HG02885 (cell line): ENCODE measurements at regions not wholly inside any gene's neighbourhood (a gene's known extent, or its start where the extent isn't known, plus 50 kb on each side); places are given as distances from the start of the nearest gene placed in this dataset.

ENCODE experiments used
- ATAC-seq: cut with Tn5 transposase; IDR thresholded peaks from one replicate; pipeline ENCODE4 v1.9.1; 2021; ENCODE audit warnings: mild to moderate bottlenecking; ENCODE audit not compliant: unreplicated experiment, poor library complexity

- no peak for ATAC-seq
These were observed 87.1 kb upstream of the FOXN3 start for GRCh38 chr14:89504091-89504490.

DNA sequence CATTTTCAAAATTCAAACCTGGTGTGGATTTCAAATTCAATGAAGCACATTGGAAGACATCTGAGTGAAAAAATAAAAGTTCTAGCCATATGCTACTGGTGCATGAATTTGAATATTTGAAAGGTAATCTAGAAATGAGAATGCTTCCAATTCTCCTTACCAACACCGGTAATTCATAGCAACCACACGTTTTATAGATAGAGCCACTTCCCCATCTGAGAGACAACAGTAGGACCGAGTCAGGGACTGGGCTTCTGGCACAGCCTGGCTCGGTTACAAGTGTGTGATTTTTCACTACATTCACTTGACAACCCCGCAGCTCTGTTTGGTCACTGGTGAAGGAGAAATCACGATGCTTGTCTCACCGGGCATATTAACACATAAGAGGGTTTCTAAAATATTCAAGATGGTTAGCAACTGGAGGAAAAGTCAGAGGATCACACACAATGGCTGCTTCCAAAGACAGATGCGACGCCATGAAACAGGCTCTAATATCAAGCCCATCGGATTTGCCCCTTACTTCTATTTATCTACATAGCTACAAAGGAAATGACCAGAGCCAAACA is 86.5 kb upstream of the FOXN3 start:
- peak; percentile 49 for ATAC-seq

DNA sequence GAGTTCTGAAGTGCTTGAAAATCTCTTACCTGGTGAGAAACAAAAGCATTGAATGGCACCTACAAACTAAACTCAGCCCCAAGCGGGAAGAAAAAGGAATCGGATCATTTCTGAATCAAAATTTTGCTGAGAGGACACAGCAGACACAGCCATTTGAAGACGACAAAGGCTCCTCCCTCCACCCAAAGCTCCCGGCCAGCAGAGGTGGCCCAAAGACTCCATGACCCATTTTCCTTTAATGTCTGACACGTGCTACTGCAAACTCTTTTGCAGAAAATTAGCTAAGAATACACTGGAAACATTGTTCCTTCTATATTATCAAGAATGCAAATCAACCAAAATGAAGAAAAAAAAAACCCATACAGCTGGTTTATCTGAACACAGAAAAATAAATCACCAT is 85.9 kb upstream of the FOXN3 start:
- no peak for ATAC-seq

DNA sequence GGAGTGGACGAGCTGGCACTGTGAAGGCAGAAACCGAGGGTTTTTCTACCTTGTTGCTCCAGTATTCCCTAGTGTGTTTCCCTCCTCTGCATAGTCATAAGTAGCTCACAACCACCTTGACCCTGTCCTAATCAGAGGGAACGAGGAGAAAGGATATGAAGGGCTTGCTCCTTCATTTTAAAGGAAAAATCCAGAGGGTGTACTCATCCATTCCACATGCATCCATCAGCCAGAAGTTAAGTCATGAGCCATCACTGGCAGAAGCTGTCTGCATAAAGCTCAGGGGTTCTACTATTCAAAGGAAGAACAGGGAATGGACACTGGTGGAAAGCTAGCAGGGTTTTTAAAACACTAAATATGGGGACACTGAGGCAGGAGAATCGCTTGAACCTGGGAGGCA is 84.3 kb upstream of the FOXN3 start:
- no peak for ATAC-seq

DNA sequence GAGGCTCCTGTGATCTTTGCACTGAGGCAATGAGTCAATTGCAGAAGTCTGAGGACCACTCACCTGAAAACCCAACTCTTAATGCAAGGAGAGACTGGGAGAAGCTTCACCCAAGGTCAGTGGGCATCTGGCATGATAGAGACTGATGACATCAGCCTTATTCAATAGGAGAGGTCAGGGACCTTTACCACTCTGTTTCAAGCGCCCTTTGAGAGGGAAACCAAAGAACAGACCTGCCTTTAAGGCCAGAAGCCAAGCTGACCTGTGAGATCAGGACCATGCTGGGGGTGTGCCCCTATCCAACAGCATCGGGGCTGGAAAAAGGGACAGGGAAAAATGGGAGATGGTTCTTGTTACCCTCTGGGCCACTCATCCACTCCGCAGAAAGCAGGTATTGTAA is 83.3 kb upstream of the FOXN3 start:
- ATAC-seq, result no peak

GRCh38 chr14:89498878-89499277 is 81.8 kb upstream of the FOXN3 start:
- ATAC-seq, result no peak

- ATAC-seq, result no peak
These were observed 78.7 kb upstream of the FOXN3 start for GRCh38 chr14:89495718-89496117.

DNA sequence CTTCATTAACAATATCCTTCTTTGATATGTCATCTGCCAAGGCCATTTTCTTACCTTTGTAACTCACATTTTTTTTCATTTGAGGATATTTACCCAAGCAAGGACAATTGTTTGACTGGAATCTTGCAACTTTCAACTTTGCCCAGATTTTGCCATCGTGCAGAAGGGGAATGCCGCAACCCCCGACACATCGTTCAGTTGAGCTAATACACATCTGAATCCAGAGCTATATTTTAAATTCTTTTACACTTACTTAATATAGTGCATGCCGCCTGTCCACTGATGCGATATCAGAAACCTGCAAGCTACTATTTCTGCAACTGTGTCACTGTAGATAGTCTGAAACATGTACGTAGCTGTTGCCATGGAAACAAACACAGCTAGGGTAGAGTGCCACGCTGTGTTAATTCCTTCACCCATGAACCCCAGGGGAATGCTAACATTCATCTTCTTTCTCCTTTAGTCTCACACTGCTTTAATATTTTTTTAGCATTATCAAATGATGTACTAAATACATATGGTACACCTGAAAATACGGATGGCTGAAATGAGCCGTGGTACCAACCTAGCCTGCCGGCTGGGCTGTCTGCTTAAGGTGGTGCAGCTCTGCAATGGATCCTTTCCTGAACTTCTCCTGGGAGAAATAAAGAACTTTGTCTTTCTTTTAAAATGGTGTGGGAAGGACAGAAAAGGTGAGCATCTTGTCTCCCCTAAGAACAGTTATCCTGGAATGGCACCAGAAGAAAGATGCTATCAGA is 77.0 kb upstream of the FOXN3 start:
- ATAC-seq, result peak; percentile 96

GRCh38 chr14:89493406-89493805 is 76.4 kb upstream of the FOXN3 start:
- no peak for ATAC-seq

- no peak for ATAC-seq
These were observed 74.8 kb upstream of the FOXN3 start for GRCh38 chr14:89491711-89492381.

GRCh38 chr14:89490466-89490865 is 73.4 kb upstream of the FOXN3 start:
- ATAC-seq, result no peak

DNA sequence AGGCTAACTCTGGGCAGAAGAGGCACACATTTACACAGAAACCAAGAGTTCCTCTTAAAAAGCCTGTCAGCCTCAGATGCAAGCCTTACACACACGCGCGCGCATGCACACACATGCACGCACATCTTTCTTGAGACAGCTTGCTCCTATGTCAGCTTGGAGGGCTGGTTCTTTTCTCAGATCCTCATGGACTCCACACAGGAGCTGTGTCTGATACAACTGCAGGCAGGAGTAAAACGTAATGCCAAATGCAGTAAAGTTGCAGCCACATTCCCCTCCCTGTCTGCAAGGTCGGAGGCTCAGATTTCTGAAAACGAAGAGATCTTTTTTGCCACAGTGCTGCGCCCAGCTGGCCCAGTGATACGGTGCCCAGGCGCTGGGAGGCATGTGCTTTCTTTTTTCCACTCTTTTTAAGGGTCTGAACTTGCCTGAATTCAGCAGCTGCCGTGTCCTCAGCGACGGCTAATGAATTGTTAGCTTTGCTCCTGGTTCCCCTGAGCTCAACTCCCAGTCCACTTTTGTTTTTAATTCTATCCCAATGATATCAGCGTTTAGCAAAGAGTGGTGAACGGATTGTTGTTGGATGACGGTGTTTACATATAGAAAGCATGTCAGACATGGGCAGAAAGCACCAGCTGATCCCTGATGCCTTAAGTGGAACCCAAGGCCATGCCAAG is 72.9 kb upstream of the FOXN3 start:
- ATAC-seq, result no peak

DNA sequence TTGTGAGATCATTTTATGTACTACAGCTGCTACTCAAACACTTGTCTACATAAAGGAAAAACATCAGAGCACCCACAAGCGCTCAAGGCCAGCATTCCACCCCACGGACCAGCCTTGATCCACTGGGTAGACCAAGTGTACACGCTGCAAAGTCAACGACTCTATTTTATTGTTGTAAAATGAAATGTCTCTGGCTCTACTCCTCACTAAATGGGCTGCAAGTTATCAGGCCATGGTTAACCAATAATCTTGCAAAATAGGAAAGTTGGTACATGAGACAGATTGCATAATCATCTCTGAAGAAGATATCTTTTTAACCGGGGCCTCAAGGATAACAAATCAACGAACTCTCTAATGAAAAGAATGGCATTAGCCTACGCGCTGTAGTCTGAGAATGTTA is 69.9 kb upstream of the FOXN3 start:
- ATAC-seq, result no peak

- ATAC-seq, result no peak
These were observed 69.5 kb upstream of the FOXN3 start for GRCh38 chr14:89486505-89486904.

DNA sequence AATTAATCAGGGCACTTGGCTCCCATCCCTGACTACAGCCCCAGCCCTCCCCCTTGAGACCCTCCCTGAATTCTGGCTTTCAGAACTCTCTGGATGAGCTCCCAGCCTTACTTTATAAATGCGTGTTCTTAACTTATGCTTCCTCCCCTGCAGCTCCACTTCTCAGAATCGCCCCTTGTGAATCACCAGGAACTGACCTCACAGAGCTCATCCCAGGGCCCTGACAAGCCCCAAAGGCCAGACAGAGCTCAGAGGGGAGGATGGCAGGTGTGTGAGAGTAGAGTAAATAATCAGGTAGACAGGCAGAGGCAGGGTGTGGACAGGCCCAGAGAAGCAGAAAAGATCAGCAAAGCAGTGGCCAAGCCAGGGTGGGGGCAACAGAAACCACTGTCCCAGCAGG is 68.2 kb upstream of the FOXN3 start:
- no peak for ATAC-seq

DNA sequence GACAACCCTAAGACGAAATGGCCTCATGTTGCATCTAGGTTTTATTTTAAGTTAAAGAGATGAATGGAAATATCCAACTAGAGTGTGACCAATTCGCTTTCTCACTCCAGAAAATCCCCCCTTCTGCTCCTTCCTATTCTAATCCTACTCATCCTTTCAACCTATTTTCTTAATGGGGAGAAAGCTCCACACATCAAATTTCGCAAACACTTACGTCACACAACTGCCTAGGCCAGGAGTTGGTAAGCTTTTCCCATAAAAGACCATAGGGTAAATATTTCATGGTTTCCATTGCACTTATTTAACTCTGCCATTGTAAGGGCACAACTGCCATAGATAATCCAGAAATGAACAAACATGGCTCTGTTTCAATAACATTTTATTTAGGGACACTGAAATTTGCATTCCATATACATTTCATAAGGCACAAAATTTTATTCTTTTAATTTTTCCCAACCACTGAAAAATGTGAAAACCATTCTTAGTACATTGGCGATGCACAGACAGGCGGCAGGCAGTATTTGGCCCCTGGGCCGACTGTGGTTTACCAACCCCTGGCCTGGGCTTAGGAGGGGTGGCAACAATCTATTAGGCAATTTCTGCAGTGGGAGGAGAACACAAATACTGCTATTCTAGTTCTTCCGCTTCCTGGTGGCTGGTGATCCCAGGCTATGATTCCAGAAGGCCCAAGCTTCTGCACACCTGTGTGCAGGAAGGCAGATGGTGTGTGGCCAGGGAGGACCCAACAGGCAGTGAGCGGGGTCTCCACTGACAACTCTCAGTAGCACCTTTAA is 67.2 kb upstream of the FOXN3 start:
- ATAC-seq, result no peak

DNA sequence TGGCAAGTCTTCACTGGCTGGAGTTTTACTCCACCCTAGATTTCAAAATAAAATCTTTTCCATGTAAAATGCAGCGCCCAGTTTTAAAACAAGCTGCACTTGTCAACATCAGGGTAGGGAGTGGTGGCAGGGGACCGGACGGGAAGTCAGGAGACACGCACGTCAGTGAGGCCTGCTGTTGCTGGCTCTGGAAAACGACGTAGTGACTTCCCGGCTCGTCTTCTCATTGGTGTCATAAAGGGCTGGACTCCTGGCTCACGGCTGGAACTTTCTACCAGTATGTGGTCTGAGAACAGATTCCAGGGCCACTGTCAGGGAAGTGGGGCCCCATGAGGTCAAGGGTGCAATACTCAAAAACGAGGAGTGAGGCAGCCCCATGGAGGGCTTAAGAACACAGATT is 64.2 kb upstream of the FOXN3 start:
- ATAC-seq, result no peak

DNA sequence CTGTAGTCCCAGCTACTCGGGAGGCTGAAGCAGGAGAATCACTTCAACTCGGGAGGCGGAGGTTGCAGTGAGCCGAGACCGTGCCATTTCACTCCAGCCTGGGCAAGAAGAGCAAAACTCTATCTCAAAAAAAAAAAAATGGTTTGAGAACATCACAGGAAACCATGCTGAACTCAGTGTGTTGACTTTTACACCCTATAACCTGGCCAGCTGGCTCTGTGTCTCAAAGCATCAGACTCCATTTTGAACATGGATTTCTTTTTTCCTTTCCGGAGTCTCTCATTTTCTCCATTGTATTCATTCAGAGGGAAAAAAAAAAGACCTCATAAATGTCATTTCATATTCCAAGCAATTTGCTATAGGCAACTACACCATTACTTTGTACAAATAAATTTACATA is 63.2 kb upstream of the FOXN3 start:
- no peak for ATAC-seq

DNA sequence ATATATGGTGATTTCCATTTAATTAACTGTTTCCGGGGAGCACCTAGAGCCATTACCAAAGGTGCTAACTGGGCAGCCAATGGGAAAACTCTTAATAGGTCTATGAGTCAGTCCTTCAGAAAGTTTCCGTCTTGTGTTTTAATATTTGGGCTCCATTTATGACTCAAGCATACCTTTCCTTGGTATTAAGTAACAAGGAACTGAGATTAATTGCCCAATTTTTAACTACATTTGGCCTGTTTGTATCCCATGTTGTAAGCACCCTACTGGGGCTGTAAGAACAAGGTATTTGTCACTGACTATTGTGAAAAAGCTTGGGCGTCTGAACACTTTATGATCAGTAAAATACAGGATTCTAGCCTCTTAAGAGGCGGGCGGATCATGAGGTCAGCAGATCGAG is 62.8 kb upstream of the FOXN3 start:
- ATAC-seq, result no peak

- ATAC-seq, result no peak
These were observed 60.4 kb upstream of the FOXN3 start for GRCh38 chr14:89477391-89477790.
